Activated T-helper 17 cell treated with anti-CD3 and anti-CD28 coated beads, Interleukin-2, amount 50 U/mL, for 72 hours (primary cell): ENCODE measurements at regions not wholly inside any gene's neighbourhood (a gene's known extent, or its start where the extent isn't known, plus 50 kb on each side); places are given as distances from the start of the nearest gene placed in this dataset.
"Not testable (repeated sequence)": the region's sequence is repeated elsewhere in the genome, so short reads cannot be mapped to it uniquely, and the experiment has no call there.

Source experiments
- ATAC-seq: fragments of 150-1000 bp; cut with Tn5 transposase; replicated peaks from 2 replicates; pipeline ENCODE4 v1.10.0; 2021; ENCODE audit warnings: mild to moderate bottlenecking, moderate library complexity
- H3K27ac Mint-ChIP-seq: one replicate; pipeline ENCODE4 v1.8.0; 2022; ENCODE audit warnings: mixed read lengths
- H3K27me3 Mint-ChIP-seq: one replicate; pipeline ENCODE4 v1.8.0; 2022; ENCODE audit warnings: mixed read lengths
- H3K36me3 Mint-ChIP-seq: one replicate; pipeline ENCODE4 v1.8.0; 2022; ENCODE audit warnings: low read depth, mild to moderate bottlenecking, mixed read lengths
- H3K4me1 Mint-ChIP-seq: one replicate; pipeline ENCODE4 v1.8.0; 2022; ENCODE audit warnings: mixed read lengths
- H3K4me3 Mint-ChIP-seq: one replicate; pipeline ENCODE4 v1.8.0; 2022; ENCODE audit warnings: mild to moderate bottlenecking, mixed read lengths
- H3K9me3 Mint-ChIP-seq: one replicate; pipeline ENCODE4 v1.8.0; 2022; ENCODE audit warnings: mixed read lengths

DNA sequence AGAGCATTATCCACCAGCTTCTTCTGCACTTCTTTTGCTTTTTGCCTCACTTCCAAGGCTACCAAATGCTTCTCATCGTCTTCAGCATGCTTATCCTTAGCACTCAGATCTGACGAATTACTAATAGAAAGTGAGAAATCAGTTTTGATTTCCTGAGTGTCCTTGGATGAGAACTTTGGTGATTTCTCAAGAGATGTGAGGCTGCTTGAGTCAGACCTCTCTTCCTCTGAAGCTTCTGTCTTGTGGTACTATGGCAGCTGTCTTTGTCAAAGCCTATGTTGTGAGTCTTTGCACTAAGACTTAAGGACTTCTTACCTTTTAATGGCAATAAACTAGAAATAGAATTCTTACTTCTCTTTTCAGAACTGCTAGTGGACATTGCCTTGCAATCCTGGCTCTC, 169.9 kb downstream of the CPE start:
- no peaks in the 10 kb centered on the region for H3K9me3 Mint-ChIP-seq
- peaks cover 12% of the 10 kb centered on the region for H3K4me1 Mint-ChIP-seq
- no peak overlapping the region for H3K27ac Mint-ChIP-seq
- ATAC-seq: peak; percentile 62
- H3K4me3 Mint-ChIP-seq: peak overlapping the region; percentile 11
- no peaks in the 10 kb centered on the region for H3K36me3 Mint-ChIP-seq
- no peaks in the 10 kb centered on the region for H3K27me3 Mint-ChIP-seq

DNA sequence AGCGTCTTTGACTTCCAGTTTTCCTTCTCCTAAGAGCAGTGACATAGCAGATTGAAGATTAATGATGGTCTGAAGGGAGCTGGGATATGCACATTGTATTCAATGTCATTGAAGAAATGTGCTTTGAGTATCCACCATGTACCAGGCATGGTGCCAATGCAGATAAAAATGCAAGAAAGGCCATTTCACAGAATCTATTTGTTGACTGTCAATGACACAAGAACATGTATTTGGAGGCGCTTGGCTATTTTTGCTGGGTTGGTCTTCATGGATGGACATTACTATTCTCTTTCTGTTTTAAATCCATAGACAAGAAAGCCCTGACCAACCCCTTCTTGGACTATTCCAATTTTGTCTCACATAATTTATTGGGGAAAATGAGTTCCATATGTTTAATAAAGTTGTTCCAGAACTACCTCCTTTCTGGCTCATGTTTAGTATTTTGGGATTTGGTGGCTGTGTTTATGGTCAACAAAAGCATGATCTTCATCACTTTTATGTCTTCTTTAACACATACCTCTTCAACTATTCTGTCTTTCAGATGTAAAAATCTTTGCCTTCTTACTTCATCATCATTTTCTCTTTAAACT, 174.5 kb downstream of the CPE start:
- peaks cover 4% of the 10 kb centered on the region for H3K27me3 Mint-ChIP-seq
- H3K4me1 Mint-ChIP-seq: peaks cover 4% of the 10 kb centered on the region
- ATAC-seq: no peak
- H3K9me3 Mint-ChIP-seq: no peaks in the 10 kb centered on the region
- no peak overlapping the region for H3K27ac Mint-ChIP-seq
- H3K4me3 Mint-ChIP-seq: no peak overlapping the region
- H3K36me3 Mint-ChIP-seq: no peaks in the 10 kb centered on the region

DNA sequence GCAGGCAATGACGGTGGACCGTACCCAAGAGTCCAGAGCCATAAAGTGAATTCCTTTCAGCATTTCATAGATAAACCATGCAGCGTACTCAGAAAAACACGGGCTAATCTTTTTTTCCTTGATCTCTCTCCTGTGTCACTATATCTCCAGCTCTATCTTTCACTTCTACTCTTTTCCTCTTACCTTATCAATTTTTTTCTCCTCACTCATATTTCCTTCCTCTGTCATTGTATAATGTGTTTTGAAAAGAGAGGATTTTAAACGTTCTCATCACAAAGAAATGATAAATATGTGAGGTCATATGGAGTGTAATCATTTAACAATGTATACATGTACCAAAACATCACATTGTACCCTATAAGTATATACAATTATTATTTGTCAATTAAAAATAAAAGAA, 176.5 kb downstream of the CPE start:
- Mint-ChIP-seq H3K4me3 (no peak overlapping the region), H3K27ac (no peak overlapping the region), H3K27me3 (peaks cover 4% of the 10 kb centered on the region), H3K36me3 (no peaks in the 10 kb centered on the region), H3K4me1 (no peaks in the 10 kb centered on the region), H3K9me3 (peaks cover 4% of the 10 kb centered on the region)
- no peak for ATAC-seq

DNA sequence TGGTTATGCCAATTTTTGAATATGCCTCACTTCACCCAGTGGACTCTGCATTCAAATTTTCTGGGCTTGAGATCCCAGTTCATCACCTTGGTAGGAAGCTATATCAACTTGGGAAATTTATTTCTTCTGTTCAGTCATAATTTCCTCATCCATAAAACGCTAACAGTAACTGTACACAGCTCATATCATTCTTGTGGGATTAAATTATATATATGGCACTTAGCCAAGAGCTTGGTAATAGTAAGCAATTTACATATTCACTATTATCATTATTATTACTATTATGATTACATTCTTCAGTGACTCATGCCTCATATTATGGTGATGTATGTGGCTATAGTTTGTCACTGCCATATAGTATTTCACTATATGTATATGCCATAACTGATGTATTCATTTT, 177.6 kb downstream of the CPE start:
- Mint-ChIP-seq H3K4me3 (no peak overlapping the region), H3K27me3 (peaks cover 4% of the 10 kb centered on the region), H3K27ac (no peak overlapping the region), H3K36me3 (no peaks in the 10 kb centered on the region), H3K4me1 (no peaks in the 10 kb centered on the region), H3K9me3 (peaks cover 5% of the 10 kb centered on the region)
- ATAC-seq: no peak

DNA sequence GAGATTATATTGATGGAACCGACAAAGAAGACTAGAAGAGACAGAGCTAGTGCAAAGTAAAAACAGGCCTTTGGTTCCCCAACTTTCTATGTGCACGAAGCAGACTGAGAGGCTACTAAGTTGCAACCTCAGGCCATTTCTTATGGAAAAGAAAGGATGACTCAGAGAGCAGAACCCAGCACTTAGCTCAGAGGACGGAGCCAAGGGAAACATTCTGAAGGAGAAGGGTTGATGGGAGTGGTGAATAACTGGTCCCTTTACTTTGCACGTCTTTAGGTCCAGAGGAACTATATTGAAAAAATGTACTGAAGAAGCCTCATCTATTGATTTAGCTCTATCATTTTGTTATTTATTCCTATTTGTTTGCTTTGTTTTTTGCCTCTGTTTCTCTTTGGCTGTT, 182.1 kb downstream of the CPE start:
- no peak for ATAC-seq
- Mint-ChIP-seq H3K27ac (no peak overlapping the region), H3K4me3 (no peak overlapping the region), H3K27me3 (peaks cover 9% of the 10 kb centered on the region), H3K4me1 (no peaks in the 10 kb centered on the region), H3K36me3 (no peaks in the 10 kb centered on the region), H3K9me3 (peaks cover 5% of the 10 kb centered on the region)

DNA sequence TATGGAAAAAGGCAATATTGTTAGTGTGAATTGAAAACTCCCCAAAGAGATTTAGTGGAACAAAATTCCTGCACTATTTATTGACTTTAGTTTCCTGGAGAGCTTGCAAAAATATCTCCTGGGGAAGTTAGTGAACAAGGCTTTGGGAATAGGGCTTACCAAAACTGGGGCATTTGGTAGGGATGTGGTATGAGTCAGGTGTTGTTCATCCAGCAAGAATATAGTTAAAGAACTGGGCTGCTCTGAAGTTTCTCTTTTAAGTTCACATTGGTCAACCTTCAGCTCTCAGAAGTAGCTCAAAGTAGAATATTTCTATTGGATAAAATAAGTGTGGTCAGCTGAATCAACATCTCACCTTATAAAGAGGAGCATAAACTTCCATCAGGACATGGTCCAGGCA, 185.0 kb downstream of the CPE start:
- Mint-ChIP-seq H3K27ac (no peak overlapping the region), H3K4me3 (no peak overlapping the region), H3K36me3 (no peaks in the 10 kb centered on the region), H3K4me1 (no peaks in the 10 kb centered on the region), H3K9me3 (peaks cover 5% of the 10 kb centered on the region), H3K27me3 (peaks cover 9% of the 10 kb centered on the region)
- no peak for ATAC-seq

DNA sequence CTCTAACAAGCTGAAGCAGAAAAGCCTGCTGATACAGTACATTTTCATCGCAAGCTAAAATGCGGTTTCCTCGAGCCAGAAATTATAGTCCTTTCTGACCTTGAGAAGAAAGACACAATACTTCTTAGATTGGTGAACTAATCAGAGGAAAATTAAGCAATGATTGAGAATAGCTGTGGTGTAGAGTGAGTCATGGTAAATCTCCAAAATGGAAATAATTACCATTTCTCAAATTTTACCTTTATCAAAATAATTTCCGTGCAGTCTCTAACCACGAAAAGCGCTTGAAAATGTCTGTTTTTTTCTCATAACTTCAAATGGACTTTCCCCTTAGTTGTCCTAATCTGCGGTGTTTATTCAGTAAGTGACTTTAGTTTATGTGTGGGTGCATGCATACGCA, 190.2 kb downstream of the CPE start:
- H3K27ac Mint-ChIP-seq: no peak overlapping the region
- no peak overlapping the region for H3K4me3 Mint-ChIP-seq
- no peak for ATAC-seq
- H3K4me1 Mint-ChIP-seq: no peaks in the 10 kb centered on the region
- no peaks in the 10 kb centered on the region for H3K9me3 Mint-ChIP-seq
- no peaks in the 10 kb centered on the region for H3K36me3 Mint-ChIP-seq
- H3K27me3 Mint-ChIP-seq: peaks cover 9% of the 10 kb centered on the region

DNA sequence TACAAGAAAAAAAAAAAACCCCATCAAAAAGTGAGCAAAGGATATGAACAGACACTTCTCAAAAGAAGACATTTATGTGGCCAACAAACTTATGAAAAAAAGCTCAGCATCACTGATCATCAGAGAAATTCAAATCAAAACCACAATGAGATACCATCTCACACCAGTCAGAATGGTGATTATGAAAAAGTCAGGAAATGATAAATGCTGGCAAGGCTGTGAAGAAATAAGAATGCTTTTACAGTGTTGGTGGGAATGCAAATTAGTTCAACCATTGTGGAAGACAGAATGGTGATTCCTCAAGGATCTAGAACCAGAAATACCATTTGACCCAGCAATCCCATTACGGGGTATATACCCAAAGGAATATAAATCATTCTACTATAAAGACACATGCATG, 192.7 kb downstream of the CPE start:
- not testable (repeated sequence) for H3K36me3 Mint-ChIP-seq, ATAC-seq, H3K27me3 Mint-ChIP-seq, H3K4me1 Mint-ChIP-seq, H3K4me3 Mint-ChIP-seq, H3K27ac Mint-ChIP-seq, H3K9me3 Mint-ChIP-seq

DNA sequence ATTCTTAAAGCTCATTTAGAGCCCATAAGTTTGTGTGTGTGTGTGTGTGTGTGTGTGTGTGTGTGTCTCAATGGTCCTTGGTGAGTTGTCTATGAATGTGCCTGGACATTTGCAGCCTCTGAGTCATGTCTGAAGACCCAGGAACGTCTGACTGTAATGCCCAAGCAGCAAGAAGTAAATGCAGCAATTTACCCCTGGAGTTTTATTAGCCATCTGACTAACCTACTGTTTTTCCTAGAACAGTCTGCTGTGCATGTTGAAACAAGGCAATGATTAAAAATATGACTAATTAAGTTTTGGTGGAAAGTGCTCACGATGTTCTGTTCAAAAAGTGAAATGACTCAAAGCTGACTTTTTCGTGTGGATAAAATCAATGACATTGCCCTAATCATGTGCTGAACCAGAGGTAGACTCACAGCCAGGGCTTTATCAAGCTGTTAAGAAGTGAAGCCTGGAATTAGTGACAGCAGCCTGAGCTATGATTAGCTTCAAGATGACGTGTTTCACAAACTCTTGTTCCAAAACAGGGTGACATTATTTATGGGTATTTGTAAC, 201.6 kb downstream of the CPE start:
- ATAC-seq: peak; percentile 79
- Mint-ChIP-seq H3K9me3 (no peaks in the 10 kb centered on the region), H3K4me3 (no peak overlapping the region), H3K4me1 (peaks cover 6% of the 10 kb centered on the region), H3K27me3 (peaks cover 12% of the 10 kb centered on the region), H3K27ac (no peak overlapping the region), H3K36me3 (no peaks in the 10 kb centered on the region)

DNA sequence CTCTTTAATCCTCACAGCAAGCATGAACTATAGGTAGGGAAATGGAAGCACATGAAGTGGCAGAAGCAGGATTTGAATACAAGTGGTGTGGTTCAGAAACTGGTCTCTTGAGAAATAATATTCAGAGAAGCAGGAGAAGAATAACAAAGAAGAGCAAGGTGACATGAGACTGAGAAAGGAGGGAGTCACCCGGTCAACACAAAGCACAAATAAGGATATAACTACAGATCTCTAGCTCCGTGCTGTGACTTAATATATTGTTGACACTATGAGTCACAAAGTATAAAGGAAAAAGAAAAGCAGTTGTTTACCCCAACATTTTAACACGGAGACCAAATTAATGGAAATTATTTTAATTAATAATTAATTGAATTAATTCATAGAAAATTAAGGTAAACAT, 204.5 kb downstream of the CPE start:
- no peaks in the 10 kb centered on the region for H3K36me3 Mint-ChIP-seq
- ATAC-seq: no peak
- H3K27ac Mint-ChIP-seq: no peak overlapping the region
- no peak overlapping the region for H3K4me3 Mint-ChIP-seq
- no peaks in the 10 kb centered on the region for H3K4me1 Mint-ChIP-seq
- H3K27me3 Mint-ChIP-seq: peaks cover 17% of the 10 kb centered on the region
- no peaks in the 10 kb centered on the region for H3K9me3 Mint-ChIP-seq

DNA sequence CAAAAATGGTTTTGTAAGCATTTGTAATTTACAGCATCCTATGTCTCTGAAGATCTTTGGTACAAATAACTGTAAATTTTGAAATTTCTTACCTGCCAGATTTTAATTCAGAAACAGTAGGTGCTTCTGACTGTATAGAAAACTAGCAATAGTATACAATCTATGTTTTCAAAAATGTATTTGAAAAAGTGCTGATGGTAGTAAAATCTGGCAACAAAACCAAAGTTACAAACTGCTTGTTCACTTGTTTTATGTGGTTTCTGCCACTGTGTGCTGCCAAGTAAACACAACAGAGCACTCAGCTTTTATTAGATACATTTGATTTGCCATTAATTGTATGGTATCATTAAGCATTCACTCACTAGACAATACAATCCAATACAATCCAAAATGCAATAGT, 206.1 kb downstream of the CPE start:
- H3K9me3 Mint-ChIP-seq: no peaks in the 10 kb centered on the region
- peaks cover 17% of the 10 kb centered on the region for H3K27me3 Mint-ChIP-seq
- no peaks in the 10 kb centered on the region for H3K4me1 Mint-ChIP-seq

DNA sequence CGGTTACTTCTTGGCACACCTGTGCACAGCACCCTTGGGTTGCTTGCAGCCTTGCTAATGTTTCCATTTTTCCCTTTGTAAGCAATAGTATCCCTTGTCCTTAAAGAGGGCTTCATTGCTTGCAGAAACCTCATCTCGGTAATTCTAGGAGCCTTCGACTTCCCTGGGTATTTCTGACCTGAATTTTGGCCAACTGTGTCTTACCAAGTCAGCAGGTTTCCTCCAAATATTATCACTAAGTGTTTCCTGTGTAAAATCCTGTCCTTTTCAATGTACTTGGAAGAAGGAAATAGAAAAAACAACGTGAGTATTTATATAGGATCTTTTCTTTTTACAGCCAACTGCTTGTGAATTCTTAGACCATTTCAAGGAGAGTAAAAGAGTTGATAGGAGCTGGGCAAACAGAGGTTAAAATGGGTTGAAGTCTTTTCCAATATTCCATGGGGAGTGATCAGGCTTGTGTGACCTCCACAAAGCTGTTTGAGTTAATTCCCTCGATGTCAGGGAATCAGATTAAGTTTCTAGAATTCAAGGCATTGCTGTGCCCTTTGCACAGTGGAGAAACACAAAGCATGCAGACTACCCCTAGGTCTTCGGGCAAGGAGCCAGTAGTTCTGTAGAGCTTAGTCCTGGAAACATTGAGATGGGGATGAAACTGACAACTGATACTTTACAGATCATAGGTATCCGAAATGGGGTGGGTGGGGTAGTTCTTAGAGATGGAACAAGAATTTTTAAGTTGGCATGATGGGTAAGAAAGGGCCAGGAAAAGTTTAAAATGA, 209.9 kb downstream of the CPE start:
- Mint-ChIP-seq H3K4me1 (no peaks in the 10 kb centered on the region), H3K9me3 (peaks cover 4% of the 10 kb centered on the region), H3K36me3 (no peaks in the 10 kb centered on the region), H3K4me3 (no peak overlapping the region), H3K27ac (no peak overlapping the region), H3K27me3 (peaks cover 9% of the 10 kb centered on the region)
- ATAC-seq: no peak

More for the DNA sequence above, 206.1 kb downstream of the CPE start:
- Mint-ChIP-seq H3K36me3 (no peaks in the 10 kb centered on the region), H3K4me3 (no peak overlapping the region), H3K27ac (no peak overlapping the region)
- ATAC-seq: no peak

DNA sequence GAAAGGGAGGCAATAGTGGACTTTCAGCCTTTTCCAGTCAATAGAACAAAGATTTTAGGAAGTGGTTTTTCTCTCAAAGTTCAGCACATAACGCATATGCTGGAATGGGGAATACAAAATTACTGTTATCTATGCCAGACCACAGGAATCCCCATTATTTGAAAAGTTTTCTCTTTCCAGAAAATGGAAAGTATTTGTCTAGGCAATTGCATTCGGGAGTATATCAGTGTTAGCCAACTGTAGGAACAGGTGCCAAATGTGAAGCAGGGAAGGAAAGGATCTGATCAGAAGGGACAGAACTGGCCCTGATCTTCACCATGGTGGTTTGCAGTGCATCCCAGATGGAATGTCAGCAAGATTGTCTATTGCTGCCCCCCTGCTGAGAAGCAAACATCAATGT, 213.6 kb downstream of the CPE start:
- no peak for ATAC-seq
- no peak overlapping the region for H3K4me3 Mint-ChIP-seq
- peaks cover 4% of the 10 kb centered on the region for H3K9me3 Mint-ChIP-seq
- H3K4me1 Mint-ChIP-seq: no peaks in the 10 kb centered on the region
- H3K27me3 Mint-ChIP-seq: peaks cover 9% of the 10 kb centered on the region
- no peaks in the 10 kb centered on the region for H3K36me3 Mint-ChIP-seq
- no peak overlapping the region for H3K27ac Mint-ChIP-seq

DNA sequence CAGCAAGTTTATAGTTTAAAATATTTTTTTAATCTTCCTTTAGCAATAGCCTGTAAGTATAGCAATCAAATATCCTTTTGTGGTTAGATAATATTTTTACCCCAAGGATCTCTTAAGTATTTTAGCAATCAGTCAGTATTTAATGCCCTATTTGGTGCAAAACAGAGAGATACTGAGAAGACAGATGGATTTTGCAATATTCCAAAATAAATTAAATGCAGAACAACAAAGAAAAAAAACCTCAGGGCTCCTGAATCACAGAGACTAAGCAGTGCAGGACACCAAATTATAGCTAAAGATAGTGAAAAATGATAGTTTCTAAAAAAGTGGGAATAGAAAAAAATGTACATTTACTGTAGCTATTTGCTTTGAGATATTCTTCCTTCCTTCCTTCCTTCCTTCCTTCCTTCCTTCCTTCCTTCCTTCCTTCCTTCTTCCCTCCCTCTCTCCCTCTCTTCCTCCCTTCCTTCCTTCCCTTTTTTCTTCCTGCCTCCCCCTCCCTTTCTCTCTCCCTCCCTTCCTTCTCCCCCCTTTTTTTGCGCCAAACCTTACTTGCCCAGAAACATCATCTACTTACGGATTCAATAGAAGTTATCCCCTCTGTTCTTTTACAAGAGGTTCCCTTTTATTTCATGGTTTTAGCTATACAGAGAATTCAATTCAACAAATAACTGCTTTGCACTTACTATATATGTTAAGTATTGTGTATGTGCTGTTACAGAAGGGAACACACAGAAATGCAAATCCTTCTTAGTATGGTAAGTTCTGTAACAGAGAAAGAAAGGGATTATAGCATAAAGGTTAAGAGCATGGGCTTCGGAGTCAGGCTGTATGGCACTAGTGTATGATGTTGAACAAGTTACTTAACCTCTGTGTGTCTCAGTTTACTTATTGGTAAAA, 219.0 kb downstream of the CPE start:
- no peaks in the 10 kb centered on the region for H3K9me3 Mint-ChIP-seq
- H3K4me1 Mint-ChIP-seq: no peaks in the 10 kb centered on the region
- H3K4me3 Mint-ChIP-seq: no peak overlapping the region
- ATAC-seq: no peak
- H3K27ac Mint-ChIP-seq: no peak overlapping the region
- no peaks in the 10 kb centered on the region for H3K27me3 Mint-ChIP-seq
- no peaks in the 10 kb centered on the region for H3K36me3 Mint-ChIP-seq
